NCI-H1417 treated with DMSO at 0.1 percent for 48 hours (cell line): ENCODE measurements at regions not wholly inside any gene's neighbourhood (a gene's known extent, or its start where the extent isn't known, plus 50 kb on each side); places are given as distances from the start of the nearest gene placed in this dataset.

Source experiments
- DNase-seq: peaks from one replicate; lab custom pipeline; 2025; lab: John Stamatoyannopoulos, UW

GRCh38 chr13:105928901-105929300 lies 606.6 kb downstream of the EFNB2 start:
- DNase-seq: no peak

- DNase-seq: no peak
Observed at GRCh38 chr13:105928048-105928447, 607.4 kb downstream of the EFNB2 start.

- DNase-seq: no peak
Observed at GRCh38 chr13:105925496-105925895, 610.0 kb downstream of the EFNB2 start.

- DNase-seq: no peak
Observed at GRCh38 chr13:105921711-105922110, 613.8 kb downstream of the EFNB2 start.

GRCh38 chr13:105920370-105920769 lies 615.1 kb downstream of the EFNB2 start:
- no peak for DNase-seq

GRCh38 chr13:105918842-105919741 lies 616.4 kb downstream of the EFNB2 start:
- no peak for DNase-seq

GRCh38 chr13:105915146-105915850 lies 620.2 kb downstream of the EFNB2 start:
- DNase-seq: no peak

- DNase-seq: no peak
Observed at GRCh38 chr13:105914291-105915036, 621.0 kb downstream of the EFNB2 start.

GRCh38 chr13:105908586-105908985 lies 626.9 kb downstream of the EFNB2 start:
- DNase-seq: no peak

GRCh38 chr13:105907319-105908019 lies 628.0 kb downstream of the EFNB2 start:
- DNase-seq: no peak

GRCh38 chr13:105906746-105907145 lies 628.7 kb downstream of the EFNB2 start:
- no peak for DNase-seq

GRCh38 chr13:105904034-105904742 lies 631.3 kb downstream of the EFNB2 start:
- no peak for DNase-seq

- peak; percentile 55 for DNase-seq
Observed at GRCh38 chr13:105902396-105902795, 633.1 kb downstream of the EFNB2 start.

GRCh38 chr13:105897575-105897974 lies 637.9 kb downstream of the EFNB2 start:
- no peak for DNase-seq

GRCh38 chr13:105894697-105895096 lies 640.8 kb downstream of the EFNB2 start:
- no peak for DNase-seq

GRCh38 chr13:105890509-105890908 lies 645.0 kb downstream of the EFNB2 start:
- no peak for DNase-seq

- DNase-seq: no peak
Observed at GRCh38 chr13:105878119-105878700, 657.3 kb downstream of the EFNB2 start.

GRCh38 chr13:105874814-105875213 lies 660.6 kb downstream of the EFNB2 start:
- DNase-seq: no peak

- no peak for DNase-seq
Observed at GRCh38 chr13:105871768-105872167, 663.7 kb downstream of the EFNB2 start.

GRCh38 chr13:105871326-105871725 lies 664.1 kb downstream of the EFNB2 start:
- no peak for DNase-seq
